ENCODE measurements at regions not wholly inside any gene's neighbourhood (a gene's known extent, or its start where the extent isn't known, plus 50 kb on each side); places are given as distances from the start of the nearest gene placed in this dataset.

DNA sequence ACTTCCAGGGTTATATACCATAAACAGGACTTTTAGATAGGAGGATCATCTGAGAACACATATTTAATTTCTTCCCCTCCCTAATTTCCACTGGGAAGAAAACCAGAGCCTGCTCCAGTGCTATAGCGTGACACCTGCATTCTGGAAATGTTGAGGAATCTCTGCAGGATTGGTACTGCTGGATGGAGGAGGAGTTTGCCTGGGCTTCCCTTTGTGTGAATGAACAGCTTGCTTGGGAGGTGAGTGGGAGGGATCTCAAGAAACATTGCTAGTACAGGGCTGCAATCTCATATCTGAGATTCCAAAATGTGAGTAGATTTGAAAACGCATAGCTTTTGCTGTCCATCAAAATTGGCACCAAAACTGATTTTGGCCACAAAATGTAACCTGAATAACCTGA lies 295.9 kb upstream of the RGMA start:
- H3K9me3 ChIP-seq (ENCODE audit: control insufficient read depth in 1 of 2, insufficient read depth in 1 of 2, low read depth in 1 of 2, low read length in 2 of 2): no peaks in the 10 kb centered on the region
- no peaks in the 10 kb centered on the region for H3K79me2 ChIP-seq (ENCODE audit: insufficient read depth, low read length)
- no peak overlapping the region for H2AFZ ChIP-seq (ENCODE audit: low read depth, low read length, poor library complexity, severe bottlenecking)
- TF ChIP-seq ZNF274 (IDR thresholded peaks at IDR 0.05; ENCODE audit: low read depth, low read length): no peak
- no peak for TF ChIP-seq JUND (IDR thresholded peaks at IDR 0.05)
- no peak for TF ChIP-seq FOSL1 (IDR thresholded peaks at IDR 0.05; ENCODE audit: low read depth)
- TF ChIP-seq, protein P1, sequence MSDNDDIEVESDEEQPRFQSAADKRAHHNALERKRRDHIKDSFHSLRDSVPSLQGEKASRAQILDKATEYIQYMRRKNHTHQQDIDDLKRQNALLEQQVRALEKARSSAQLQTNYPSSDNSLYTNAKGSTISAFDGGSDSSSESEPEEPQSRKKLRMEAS (IDR thresholded peaks at IDR 0.05): no peak
- no peak for TF ChIP-seq SIN3A (IDR thresholded peaks at IDR 0.05; ENCODE audit: low read depth)
- TF ChIP-seq, protein P2, sequence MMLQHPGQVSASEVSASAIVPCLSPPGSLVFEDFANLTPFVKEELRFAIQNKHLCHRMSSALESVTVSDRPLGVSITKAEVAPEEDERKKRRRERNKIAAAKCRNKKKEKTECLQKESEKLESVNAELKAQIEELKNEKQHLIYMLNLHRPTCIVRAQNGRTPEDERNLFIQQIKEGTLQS (IDR thresholded peaks at IDR 0.05): no peak
- TF ChIP-seq SP1 (IDR thresholded peaks at IDR 0.05; ENCODE audit: low read depth): no peak
- no peak for TF ChIP-seq ZFX (IDR thresholded peaks at IDR 0.05)
- no peak for TF ChIP-seq ELF1 (IDR thresholded peaks at IDR 0.05; ENCODE audit: borderline replicate concordance, low read depth)
- no peak for TF ChIP-seq POLR2A (IDR thresholded peaks at IDR 0.05; ENCODE audit: borderline replicate concordance, extremely low read depth, insufficient read depth, insufficient read length)
- no peak for TF ChIP-seq YY1 (IDR thresholded peaks at IDR 0.05; ENCODE audit: extremely low read depth, insufficient replicate concordance, low read depth, low read length)
- TF ChIP-seq EZH2 (IDR thresholded peaks at IDR 0.05): no peak
- TF ChIP-seq EZH2phosphoT487 (IDR thresholded peaks at IDR 0.05; ENCODE audit: borderline replicate concordance): no peak
- no peak for TF ChIP-seq CBX3 (IDR thresholded peaks at IDR 0.05; ENCODE audit: low read depth)
- no peak for TF ChIP-seq RAD21 (IDR thresholded peaks at IDR 0.05; ENCODE audit: low read depth)
- no peak overlapping the region for H3K4me2 ChIP-seq (ENCODE audit: low read length)
- H3K9ac ChIP-seq (ENCODE audit: low read length): no peak overlapping the region
- no peak overlapping the region for H3K27ac ChIP-seq (ENCODE audit: low read depth, low read length)
- ChIA-PET RAD21 (ENCODE audit: low non-redundant PET in 1 of 2, low total read pairs in 2 of 2, uncharacterized antibody in 2 of 2, unreplicated experiment in 2 of 2) (no interaction called here), CTCF (no interaction called here), POLR2A (no interaction called here)
- H3K27me3 ChIP-seq (ENCODE audit: insufficient read depth, low read length): peaks cover 5% of the 10 kb centered on the region; the same call in 1 of the 2 replicates
- H3K4me1 ChIP-seq (ENCODE audit: control insufficient read depth in 1 of 2, insufficient read depth in 2 of 2, low read length in 2 of 2): no peaks in the 10 kb centered on the region
- intact Hi-C loops (cut with micrococcal nuclease): no loop called here
- no peaks in the 10 kb centered on the region for H4K20me1 ChIP-seq (ENCODE audit: insufficient read depth)
- ATAC-seq (no peak), DNase-seq (ENCODE audit: low read depth, low spot score) (no peak)
- BruUV-seq (replicated peaks): no TSS peak
- H3K9me2 ChIP-seq (ENCODE audit: insufficient read depth): no peaks in the 10 kb centered on the region
- H3K36me3 ChIP-seq (ENCODE audit: control insufficient read depth in 1 of 2, insufficient read depth in 2 of 2, low read length in 2 of 2): no peaks in the 10 kb centered on the region
- H3K4me3 ChIP-seq (replicated peaks in 1 of 2; ENCODE audit: low read depth in 1 of 2, low read length in 2 of 2): no peak overlapping the region
